ENCODE measurements at regions not wholly inside any gene's neighbourhood (a gene's known extent, or its start where the extent isn't known, plus 50 kb on each side); places are given as distances from the start of the nearest gene placed in this dataset.

GRCh38 chr19:28397306-28397705 is 815.6 kb downstream of the UQCRFS1 start:
- no peak overlapping the region for H3K14ac ChIP-seq (ENCODE audit: low read length)
- no peak overlapping the region for H2BK120ac ChIP-seq (ENCODE audit: low read depth, low read length)
- H2AK5ac ChIP-seq (ENCODE audit: low read depth, low read length) = no peak overlapping the region
- H4K91ac ChIP-seq (ENCODE audit: low read depth, low read length, poor library complexity) = no peak overlapping the region
- no peak overlapping the region for H3K4me2 ChIP-seq (ENCODE audit: insufficient read depth, low read length, poor library complexity, severe bottlenecking)
- no peak overlapping the region for H3K9ac ChIP-seq (ENCODE audit: low read depth, low read length, poor library complexity)
- no peak overlapping the region for H2BK12ac ChIP-seq (ENCODE audit: low read length)
- H2AFZ ChIP-seq (ENCODE audit: low read length) = no peak overlapping the region
- no peak overlapping the region for H3K4ac ChIP-seq (ENCODE audit: low read length)
- no peak for DNase-seq (ENCODE audit: low spot score)
- no peaks in the 10 kb centered on the region for H3K27me3 ChIP-seq (ENCODE audit: control insufficient read depth in 3 of 3, insufficient read depth in 3 of 3, low read depth in 1 of 3, low read length in 3 of 3)
- H3K4me1 ChIP-seq (ENCODE audit: control insufficient read depth in 2 of 2, insufficient read depth in 1 of 2, low read depth in 1 of 2, low read length in 2 of 2) = peaks cover 0 to 19% of the 10 kb centered on the region in 2 donors
- H3K79me1 ChIP-seq (ENCODE audit: low read depth, low read length) = no peaks in the 10 kb centered on the region
- H2BK5ac ChIP-seq (ENCODE audit: low read length) = no peak overlapping the region
- H3K9me3 ChIP-seq (replicated peaks in 1 of 2; ENCODE audit: control insufficient read depth in 2 of 2, insufficient read depth in 1 of 2, low read depth in 1 of 2, low read length in 2 of 2) = no peaks in the 10 kb centered on the region
- no peak overlapping the region for H3K18ac ChIP-seq (ENCODE audit: low read length)
- no peak overlapping the region for H4K8ac ChIP-seq (ENCODE audit: low read depth, low read length)
- no peaks in the 10 kb centered on the region for H3K36me3 ChIP-seq (replicated peaks in 1 of 2; ENCODE audit: control insufficient read depth in 2 of 2, insufficient read depth in 2 of 2, low read length in 2 of 2)
- no CpG with 5 or more reads among the region's 10 CpGs for WGBS, 2 donors (ENCODE audit: extremely low coverage in 2 of 2, insufficient read length in 2 of 2, insufficient replicate concordance in 1 of 2)
- H3K23ac ChIP-seq (ENCODE audit: low read depth, low read length, poor library complexity) = no peak overlapping the region
- no peak overlapping the region for H3K27ac ChIP-seq (replicated peaks; ENCODE audit: low read length)
- no peak overlapping the region for H2BK15ac ChIP-seq (ENCODE audit: low read length)
- no peak overlapping the region for H3K4me3 ChIP-seq (ENCODE audit: low read length in 2 of 2)

GRCh38 chr19:28396287-28396831 is 816.6 kb downstream of the UQCRFS1 start:
- no peak overlapping the region for H3K4me2 ChIP-seq (ENCODE audit: insufficient read depth, low read length, poor library complexity, severe bottlenecking)
- no peaks in the 10 kb centered on the region for H3K79me1 ChIP-seq (ENCODE audit: low read depth, low read length)
- no peak for DNase-seq (ENCODE audit: low spot score)
- H2AK5ac ChIP-seq (ENCODE audit: low read depth, low read length) = no peak overlapping the region
- no peak overlapping the region for H2AFZ ChIP-seq (ENCODE audit: low read length)
- H3K27me3 ChIP-seq (ENCODE audit: control insufficient read depth in 3 of 3, insufficient read depth in 3 of 3, low read depth in 1 of 3, low read length in 3 of 3) = no peaks in the 10 kb centered on the region
- no peak overlapping the region for H3K14ac ChIP-seq (ENCODE audit: low read length)
- no peaks in the 10 kb centered on the region for H3K9me3 ChIP-seq (replicated peaks in 1 of 2; ENCODE audit: control insufficient read depth in 2 of 2, insufficient read depth in 1 of 2, low read depth in 1 of 2, low read length in 2 of 2)
- no peak overlapping the region for H2BK120ac ChIP-seq (ENCODE audit: low read depth, low read length)
- no peak overlapping the region for H4K91ac ChIP-seq (ENCODE audit: low read depth, low read length, poor library complexity)
- no peak overlapping the region for H3K27ac ChIP-seq (replicated peaks; ENCODE audit: low read length)
- no peak overlapping the region for H2BK12ac ChIP-seq (ENCODE audit: low read length)
- no peak overlapping the region for H3K18ac ChIP-seq (ENCODE audit: low read length)
- peaks cover 0 to 15% of the 10 kb centered on the region in 2 donors for H3K4me1 ChIP-seq (ENCODE audit: control insufficient read depth in 2 of 2, insufficient read depth in 1 of 2, low read depth in 1 of 2, low read length in 2 of 2)
- H3K4ac ChIP-seq (ENCODE audit: low read length) = no peak overlapping the region
- no peak overlapping the region for H4K8ac ChIP-seq (ENCODE audit: low read depth, low read length)
- H3K4me3 ChIP-seq (ENCODE audit: low read length in 2 of 2) = no peak overlapping the region
- no peak overlapping the region for H3K23ac ChIP-seq (ENCODE audit: low read depth, low read length, poor library complexity)
- H3K36me3 ChIP-seq (replicated peaks in 1 of 2; ENCODE audit: control insufficient read depth in 2 of 2, insufficient read depth in 2 of 2, low read length in 2 of 2) = no peaks in the 10 kb centered on the region
- no peak overlapping the region for H2BK5ac ChIP-seq (ENCODE audit: low read length)
- H2BK15ac ChIP-seq (ENCODE audit: low read length) = no peak overlapping the region
- H3K9ac ChIP-seq (ENCODE audit: low read depth, low read length, poor library complexity) = no peak overlapping the region
- no CpG with 5 or more reads among the region's 13 CpGs for WGBS, 2 donors (ENCODE audit: extremely low coverage in 2 of 2, insufficient read length in 2 of 2, insufficient replicate concordance in 1 of 2)

GRCh38 chr19:28394725-28395124 is 818.2 kb downstream of the UQCRFS1 start:
- Histone ChIP-seq H2BK15ac (ENCODE audit: low read length) (no peak overlapping the region), H4K8ac (ENCODE audit: low read depth, low read length) (no peak overlapping the region), H3K27ac (replicated peaks; ENCODE audit: low read length) (no peak overlapping the region), H2BK12ac (ENCODE audit: low read length) (no peak overlapping the region), H3K4ac (ENCODE audit: low read length) (no peak overlapping the region), H2BK5ac (ENCODE audit: low read length) (no peak overlapping the region), H3K4me2 (ENCODE audit: insufficient read depth, low read length, poor library complexity, severe bottlenecking) (no peak overlapping the region), H3K4me1 (ENCODE audit: control insufficient read depth in 2 of 2, insufficient read depth in 1 of 2, low read depth in 1 of 2, low read length in 2 of 2) (peaks cover 0 to 11% of the 10 kb centered on the region in 2 donors), H3K9ac (ENCODE audit: low read depth, low read length, poor library complexity) (no peak overlapping the region), H3K18ac (ENCODE audit: low read length) (no peak overlapping the region), H3K23ac (ENCODE audit: low read depth, low read length, poor library complexity) (no peak overlapping the region), H3K27me3 (ENCODE audit: control insufficient read depth in 3 of 3, insufficient read depth in 3 of 3, low read depth in 1 of 3, low read length in 3 of 3) (no peaks in the 10 kb centered on the region), H2AK5ac (ENCODE audit: low read depth, low read length) (no peak overlapping the region), H3K36me3 (replicated peaks in 1 of 2; ENCODE audit: control insufficient read depth in 2 of 2, insufficient read depth in 2 of 2, low read length in 2 of 2) (no peaks in the 10 kb centered on the region), H4K91ac (ENCODE audit: low read depth, low read length, poor library complexity) (no peak overlapping the region), H3K9me3 (replicated peaks in 1 of 2; ENCODE audit: control insufficient read depth in 2 of 2, insufficient read depth in 1 of 2, low read depth in 1 of 2, low read length in 2 of 2) (no peaks in the 10 kb centered on the region), H2AFZ (ENCODE audit: low read length) (no peak overlapping the region), H2BK120ac (ENCODE audit: low read depth, low read length) (no peak overlapping the region), H3K79me1 (ENCODE audit: low read depth, low read length) (no peaks in the 10 kb centered on the region), H3K14ac (ENCODE audit: low read length) (no peak overlapping the region), H3K4me3 (ENCODE audit: low read length in 2 of 2) (no peak overlapping the region)
- DNase-seq (ENCODE audit: low spot score) = no peak
- WGBS, 2 donors (ENCODE audit: extremely low coverage in 2 of 2, insufficient read length in 2 of 2, insufficient replicate concordance in 1 of 2) = no CpG with 5 or more reads among the region's 4 CpGs

- H3K18ac ChIP-seq (ENCODE audit: low read length) = no peak overlapping the region
- no peak for DNase-seq (ENCODE audit: low spot score)
- no peaks in the 10 kb centered on the region for H3K79me1 ChIP-seq (ENCODE audit: low read depth, low read length)
- no peak overlapping the region for H3K4me3 ChIP-seq (ENCODE audit: low read length in 2 of 2)
- no CpG with 5 or more reads among the region's 10 CpGs for WGBS, 2 donors (ENCODE audit: extremely low coverage in 2 of 2, insufficient read length in 2 of 2, insufficient replicate concordance in 1 of 2)
- no peak overlapping the region for H2AK5ac ChIP-seq (ENCODE audit: low read depth, low read length)
- H3K4ac ChIP-seq (ENCODE audit: low read length) = no peak overlapping the region
- no peak overlapping the region for H3K4me2 ChIP-seq (ENCODE audit: insufficient read depth, low read length, poor library complexity, severe bottlenecking)
- H3K9me3 ChIP-seq (replicated peaks in 1 of 2; ENCODE audit: control insufficient read depth in 2 of 2, insufficient read depth in 1 of 2, low read depth in 1 of 2, low read length in 2 of 2) = no peaks in the 10 kb centered on the region
- no peak overlapping the region for H3K27ac ChIP-seq (replicated peaks; ENCODE audit: low read length)
- no peaks in the 10 kb centered on the region for H3K27me3 ChIP-seq (ENCODE audit: control insufficient read depth in 3 of 3, insufficient read depth in 3 of 3, low read depth in 1 of 3, low read length in 3 of 3)
- no peak overlapping the region for H4K91ac ChIP-seq (ENCODE audit: low read depth, low read length, poor library complexity)
- H3K9ac ChIP-seq (ENCODE audit: low read depth, low read length, poor library complexity) = no peak overlapping the region
- H2BK120ac ChIP-seq (ENCODE audit: low read depth, low read length) = no peak overlapping the region
- no peak overlapping the region for H4K8ac ChIP-seq (ENCODE audit: low read depth, low read length)
- H2AFZ ChIP-seq (ENCODE audit: low read length) = no peak overlapping the region
- H2BK12ac ChIP-seq (ENCODE audit: low read length) = no peak overlapping the region
- H2BK5ac ChIP-seq (ENCODE audit: low read length) = no peak overlapping the region
- peaks cover 0 to 11% of the 10 kb centered on the region in 2 donors for H3K4me1 ChIP-seq (ENCODE audit: control insufficient read depth in 2 of 2, insufficient read depth in 1 of 2, low read depth in 1 of 2, low read length in 2 of 2)
- H3K23ac ChIP-seq (ENCODE audit: low read depth, low read length, poor library complexity) = no peak overlapping the region
- no peak overlapping the region for H3K14ac ChIP-seq (ENCODE audit: low read length)
- H3K36me3 ChIP-seq (replicated peaks in 1 of 2; ENCODE audit: control insufficient read depth in 2 of 2, insufficient read depth in 2 of 2, low read length in 2 of 2) = no peaks in the 10 kb centered on the region
- no peak overlapping the region for H2BK15ac ChIP-seq (ENCODE audit: low read length)
These were observed 819.2 kb downstream of the UQCRFS1 start for GRCh38 chr19:28393574-28394336.

Data from neuronal stem cell (in vitro differentiated cells).